HL-60 (cell line): ENCODE measurements at regions not wholly inside any gene's neighbourhood (a gene's known extent, or its start where the extent isn't known, plus 50 kb on each side); places are given as distances from the start of the nearest gene placed in this dataset.

ENCODE experiments used
- CTCF ChIP-seq: IDR thresholded peaks from one replicate; pipeline ENCODE4 v1.5.1; 2011; ENCODE audit warnings: low read length, control low read depth, inconsistent platforms; ENCODE audit not compliant: insufficient read depth
- GABPA ChIP-seq: IDR thresholded peaks from 2 replicates; pipeline ENCODE4 v1.6.1; 2012; ENCODE audit warnings: low read depth
- POLR2AphosphoS5 ChIP-seq: IDR thresholded peaks from 2 replicates; pipeline ENCODE4 v1.6.1; 2012; ENCODE audit warnings: low read depth
- REST ChIP-seq: IDR thresholded peaks from 2 replicates; pipeline ENCODE4 v1.6.1; 2012; ENCODE audit warnings: low read depth; ENCODE audit not compliant: insufficient replicate concordance
- SPI1 ChIP-seq: IDR thresholded peaks from 2 replicates; pipeline ENCODE4 v1.6.1; 2012; ENCODE audit warnings: low read depth, mild to moderate bottlenecking, borderline replicate concordance

- no peak for TF ChIP-seq CTCF
- no peak for TF ChIP-seq POLR2AphosphoS5
- TF ChIP-seq GABPA = no peak
- TF ChIP-seq SPI1 = no peak
- no peak for TF ChIP-seq REST
Measured at GRCh38 chr5:125409234-125409860, 662.9 kb upstream of the ZNF608 start.
